Effector CD4-positive, alpha-beta T cell (primary cell): ENCODE measurements at regions not wholly inside any gene's neighbourhood (a gene's known extent, or its start where the extent isn't known, plus 50 kb on each side); places are given as distances from the start of the nearest gene placed in this dataset.

Experiments used
- DNase-seq: peaks from one replicate; pipeline ENCODE4 v3.0.0-alpha.2; 2020

- DNase-seq = no peak
Observed at GRCh38 chr5:163369776-163370385, 67.5 kb upstream of the CCNG1 start.

- no peak for DNase-seq
Observed at GRCh38 chr5:163373436-163374084, 63.8 kb upstream of the CCNG1 start.

DNA sequence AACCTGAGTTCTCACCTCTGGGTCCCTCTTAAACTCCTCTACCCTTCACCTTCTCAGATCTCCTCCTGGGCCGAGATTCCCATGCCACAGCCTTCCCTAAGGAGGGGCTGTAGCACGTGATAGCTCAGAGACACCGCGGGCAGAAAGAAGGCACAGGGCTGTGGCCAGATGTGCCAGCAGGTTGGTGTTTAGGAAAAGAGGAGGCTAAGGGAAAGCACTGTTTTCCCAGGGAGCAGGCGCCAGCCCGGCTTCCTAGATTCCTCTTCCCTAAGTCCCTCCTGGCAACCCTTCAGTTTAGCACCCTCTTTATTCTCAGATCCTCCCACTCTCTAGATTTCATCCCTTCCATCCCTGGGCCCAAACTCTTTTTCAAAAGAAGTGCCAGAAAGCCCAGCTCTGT lies 59.4 kb upstream of the CCNG1 start:
- DNase-seq = no peak

- no peak for DNase-seq
Observed at GRCh38 chr5:163379298-163380155, 57.9 kb upstream of the CCNG1 start.

GRCh38 chr5:163381832-163382231 lies 55.6 kb upstream of the CCNG1 start:
- no peak for DNase-seq

- DNase-seq = no peak
Observed at GRCh38 chr5:163383754-163384153, 53.6 kb upstream of the CCNG1 start.

DNA sequence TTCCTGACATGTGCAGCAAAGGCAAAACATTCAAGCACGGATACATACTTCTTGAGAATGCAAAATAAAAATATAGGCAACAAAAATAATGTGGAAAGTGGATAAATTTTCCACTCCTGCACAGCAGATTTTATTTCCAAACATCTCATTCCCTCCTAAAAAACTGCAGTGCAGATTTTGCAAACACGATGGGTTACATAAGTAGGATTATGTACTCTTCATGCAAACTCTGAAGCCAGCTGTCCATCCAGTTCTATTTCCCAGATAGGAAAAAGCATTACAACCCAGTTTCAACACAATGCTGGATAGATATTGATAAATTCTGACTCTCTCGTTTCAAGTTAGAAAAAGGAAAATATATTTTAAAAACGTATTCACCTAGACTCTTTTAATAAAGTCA lies 52.7 kb upstream of the CCNG1 start:
- DNase-seq = no peak

DNA sequence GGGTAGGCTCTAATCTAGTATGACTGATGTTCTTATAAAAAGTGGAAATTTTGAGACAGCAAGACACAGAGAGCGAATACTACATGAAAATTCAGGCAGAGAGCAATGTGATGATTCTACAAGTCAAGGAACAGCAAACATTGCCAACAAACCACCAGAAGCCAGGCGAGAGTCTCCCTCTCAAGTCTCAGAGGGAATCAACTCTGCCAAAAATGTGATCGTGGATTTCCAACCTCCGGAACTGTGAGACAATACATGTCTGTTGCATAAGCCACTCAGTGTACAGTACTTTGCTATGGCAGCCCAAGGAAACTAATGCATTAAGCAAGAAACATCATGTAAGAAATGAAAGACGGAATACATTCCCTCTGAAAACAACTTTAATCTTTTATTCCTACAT lies 52.1 kb upstream of the CCNG1 start:
- DNase-seq = no peak

DNA sequence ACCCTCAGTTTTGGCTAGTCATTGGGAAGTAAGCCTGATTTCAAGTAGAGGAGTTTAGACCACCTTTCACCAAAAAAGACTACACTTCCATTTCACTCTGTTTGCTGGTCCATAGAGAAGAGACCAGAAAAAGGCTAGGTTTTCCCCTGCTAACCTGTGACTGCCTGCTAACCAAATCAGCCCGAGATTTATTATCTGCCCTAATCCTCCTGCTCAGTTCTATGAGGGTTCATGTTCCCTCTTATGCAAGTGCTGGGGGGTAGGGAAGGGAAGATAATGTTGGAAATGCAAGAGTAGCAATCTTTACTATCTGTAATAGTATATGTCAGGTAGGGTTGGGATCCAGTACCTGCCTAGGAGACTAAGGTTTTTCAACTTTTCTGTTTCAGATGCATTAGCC lies 51.6 kb upstream of the CCNG1 start:
- no peak for DNase-seq

DNA sequence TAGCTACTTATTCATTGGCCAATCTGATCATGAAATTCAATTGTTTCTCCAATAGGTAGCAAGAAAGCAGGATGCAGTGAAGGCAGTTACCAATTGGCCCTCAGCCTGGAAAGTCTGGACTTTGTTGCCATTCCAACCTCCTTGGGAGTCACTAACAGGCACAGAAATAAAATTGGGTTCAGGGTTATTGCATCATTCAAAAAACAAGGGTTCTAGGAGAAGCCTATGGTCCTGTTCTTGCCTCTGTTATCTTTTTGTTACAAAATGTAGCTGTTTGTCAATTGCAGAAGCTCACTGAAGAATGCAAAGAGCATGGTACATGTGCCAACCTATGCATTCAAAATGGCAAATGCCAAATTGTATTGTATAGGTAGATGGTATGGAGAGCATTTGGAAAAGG lies 51.0 kb upstream of the CCNG1 start:
- no peak for DNase-seq

DNA sequence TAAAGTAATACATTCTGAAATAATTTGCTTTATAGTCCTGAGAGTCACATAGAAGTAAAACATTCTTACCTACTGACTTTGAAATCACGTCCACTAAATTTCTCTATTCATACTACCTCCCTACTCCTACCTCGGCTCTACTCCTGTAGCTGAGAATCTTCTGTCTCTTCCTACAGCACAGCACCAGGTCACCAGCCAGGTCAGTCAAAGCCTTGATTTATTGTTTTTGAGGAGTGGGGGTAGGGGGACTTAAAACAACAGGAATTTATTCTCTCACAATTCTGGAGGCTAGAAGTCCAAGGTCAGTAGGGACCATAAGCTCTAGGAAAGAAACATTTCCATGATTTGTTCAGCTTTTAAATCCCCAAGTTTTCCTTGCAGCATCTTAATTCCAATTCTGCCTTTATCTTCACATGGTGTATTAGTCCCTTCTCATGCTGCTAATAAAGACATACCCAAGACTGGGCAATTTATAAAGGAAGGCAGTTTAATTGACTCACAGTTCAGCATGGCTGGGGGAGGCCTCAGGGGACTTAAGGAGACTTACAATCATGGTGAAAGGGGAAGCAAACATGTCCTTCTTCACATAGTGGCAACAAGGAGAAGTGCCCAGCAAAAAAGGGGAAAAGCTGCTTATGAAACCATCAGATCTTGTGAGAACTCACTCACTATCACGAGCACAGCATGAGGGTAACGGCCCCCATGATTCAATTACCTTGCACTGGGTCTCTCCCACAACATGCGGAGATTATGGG lies 49.6 kb upstream of the CCNG1 start:
- DNase-seq = no peak
